NOMO-1 (cell line): ENCODE measurements at regions not wholly inside any gene's neighbourhood (a gene's known extent, or its start where the extent isn't known, plus 50 kb on each side); places are given as distances from the start of the nearest gene placed in this dataset.

Experiments used
- DNase-seq, 2 experiments: peaks; one replicate each; lab custom pipeline; 2025; ENCODE audit not compliant: unreplicated experiment in 2 of 2; lab: John Stamatoyannopoulos, UW

DNA sequence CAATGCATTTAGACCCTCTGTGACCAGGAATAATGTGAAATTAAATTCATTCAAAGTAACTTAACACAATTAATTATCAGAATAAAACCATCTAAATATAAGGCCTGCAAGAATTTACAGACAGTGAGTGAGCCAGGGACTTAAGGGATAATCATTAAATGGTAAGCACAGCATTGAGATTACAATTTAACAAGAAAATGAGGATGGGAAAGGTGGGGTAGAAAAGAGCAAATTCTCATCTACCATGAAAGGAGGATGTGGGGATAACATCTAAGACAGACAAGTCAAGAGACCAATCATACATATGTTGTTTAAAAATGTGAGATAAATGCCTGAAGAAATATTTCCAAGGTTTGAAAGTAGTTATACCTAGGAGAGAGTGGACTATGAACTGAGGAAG is 259.3 kb upstream of the NT5C1B start:
- no peak for DNase-seq

- no peak for DNase-seq
Measured at GRCh38 chr2:18845854-18846445, 256.6 kb upstream of the NT5C1B start.

- DNase-seq, result no peak
Measured at GRCh38 chr2:18842836-18843235, 253.5 kb upstream of the NT5C1B start.

DNA sequence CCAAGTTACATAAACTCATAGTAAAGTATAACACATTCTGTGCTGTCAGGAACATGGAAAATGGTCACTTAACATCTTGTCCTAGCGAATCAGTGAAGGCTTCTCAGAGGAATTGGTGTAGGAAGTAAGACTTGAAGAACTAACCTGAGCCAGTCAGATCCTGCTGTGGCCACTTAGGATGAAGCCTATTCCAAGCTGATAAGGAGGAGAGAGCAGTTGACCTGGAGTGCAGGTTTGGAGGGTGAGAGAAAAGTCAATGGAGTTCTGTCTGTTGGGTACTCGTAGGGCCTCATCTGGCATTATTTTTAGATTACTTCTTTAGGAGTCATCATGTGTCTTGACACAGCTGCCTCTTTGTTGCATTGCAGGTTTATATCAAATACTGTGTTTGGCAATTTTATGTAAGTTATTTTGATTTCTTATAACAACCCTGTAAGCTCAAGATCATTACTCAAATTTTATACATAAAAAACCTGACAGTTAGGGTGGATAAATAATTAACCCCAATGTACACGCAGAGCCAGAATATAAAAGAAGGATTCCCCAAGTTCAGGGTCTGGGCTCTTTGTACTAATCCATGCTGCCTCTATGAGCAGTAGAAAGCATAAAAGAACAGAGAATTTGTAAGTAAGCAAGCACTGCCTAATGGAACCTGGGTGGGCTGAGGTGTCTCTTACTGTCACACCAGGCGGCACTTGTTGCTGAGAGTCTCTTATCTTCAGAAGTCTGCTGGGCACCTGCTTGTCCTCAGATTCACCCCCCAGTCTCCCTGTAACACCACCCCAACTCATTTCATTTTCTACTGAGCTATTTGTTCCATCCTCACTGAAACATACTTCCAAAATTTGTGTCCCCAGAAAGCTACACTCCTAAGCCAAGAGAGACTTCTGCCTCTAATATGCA is 252.1 kb upstream of the NT5C1B start:
- DNase-seq, result no peak

DNA sequence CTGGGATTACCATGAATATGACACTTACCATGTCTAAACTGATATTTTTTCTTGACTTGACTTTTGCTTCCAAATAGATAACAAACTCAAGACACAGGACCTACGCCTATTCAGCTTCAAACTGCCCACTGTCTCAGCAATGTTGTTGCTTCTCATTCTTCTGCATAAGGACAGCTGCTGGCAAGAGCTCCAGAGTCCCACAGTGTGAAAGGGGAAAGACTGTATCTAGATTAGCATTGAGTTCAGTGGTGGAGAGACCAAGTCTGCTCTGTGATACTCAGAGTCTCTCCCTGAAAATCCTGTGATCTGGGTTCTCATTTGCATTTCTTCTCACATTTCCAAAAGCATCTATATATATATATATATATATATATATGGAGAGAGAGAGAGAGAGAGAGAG is 247.9 kb upstream of the NT5C1B start:
- DNase-seq, result no peak

DNA sequence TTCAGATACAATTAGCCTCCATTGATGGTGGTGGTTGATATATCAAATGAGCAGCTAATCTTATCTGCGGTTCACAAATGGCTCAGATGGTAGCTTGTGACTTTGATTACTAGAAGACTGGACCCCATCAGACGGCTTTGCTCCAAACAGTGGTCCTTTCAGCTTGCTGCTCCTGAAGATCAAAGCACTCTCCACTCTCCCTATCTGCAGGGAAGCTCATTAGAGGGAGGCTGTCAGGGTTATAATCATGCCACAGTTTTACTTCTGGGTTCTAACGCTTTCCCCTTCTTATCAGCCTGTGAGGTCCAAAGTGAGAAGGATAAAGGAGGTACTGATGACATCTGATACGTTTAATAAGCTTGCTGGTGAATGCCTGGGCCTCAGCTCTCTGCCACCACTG is 247.1 kb upstream of the NT5C1B start:
- DNase-seq, result no peak

DNA sequence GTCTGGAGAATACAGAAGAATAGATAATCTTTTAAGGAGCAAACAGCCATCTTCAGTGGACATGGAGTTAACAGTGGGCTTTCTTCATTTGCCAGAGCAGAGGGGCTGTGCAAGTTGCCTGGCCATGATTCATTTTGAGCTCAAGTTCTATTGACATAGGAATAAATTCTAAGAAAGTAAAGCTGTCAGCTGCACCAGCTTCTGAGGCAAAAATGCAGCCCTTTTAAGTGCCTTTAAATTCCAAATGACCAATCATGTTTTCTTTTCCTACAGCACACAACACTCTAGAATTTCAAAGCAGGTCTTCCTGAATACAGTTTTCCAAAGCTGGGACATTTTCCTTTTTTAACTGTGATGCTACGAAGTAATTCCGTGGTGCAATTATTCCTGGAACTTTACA is 246.4 kb upstream of the NT5C1B start:
- no peak for DNase-seq

- no peak for DNase-seq
Measured at GRCh38 chr2:18834341-18834740, 245.0 kb upstream of the NT5C1B start.

DNA sequence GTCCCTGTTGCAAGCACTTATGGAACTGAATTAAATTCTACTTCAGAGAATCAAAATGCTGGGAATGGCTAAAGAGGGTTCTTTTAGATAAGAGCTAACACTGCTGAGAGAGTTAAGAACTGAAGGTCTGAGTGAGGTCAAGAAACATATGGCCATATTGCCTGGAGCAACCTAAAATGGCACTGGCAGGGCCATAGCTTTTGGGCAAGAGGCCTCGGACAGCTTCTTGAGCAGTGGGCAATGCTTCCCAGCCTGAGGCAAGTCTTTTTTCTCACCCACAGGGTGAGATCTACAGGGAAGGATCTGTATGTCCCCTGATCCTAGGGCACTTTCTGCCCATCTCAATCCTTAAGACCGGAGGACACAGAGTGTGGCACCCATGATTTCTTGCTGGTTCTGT is 244.6 kb upstream of the NT5C1B start:
- DNase-seq, result no peak

DNA sequence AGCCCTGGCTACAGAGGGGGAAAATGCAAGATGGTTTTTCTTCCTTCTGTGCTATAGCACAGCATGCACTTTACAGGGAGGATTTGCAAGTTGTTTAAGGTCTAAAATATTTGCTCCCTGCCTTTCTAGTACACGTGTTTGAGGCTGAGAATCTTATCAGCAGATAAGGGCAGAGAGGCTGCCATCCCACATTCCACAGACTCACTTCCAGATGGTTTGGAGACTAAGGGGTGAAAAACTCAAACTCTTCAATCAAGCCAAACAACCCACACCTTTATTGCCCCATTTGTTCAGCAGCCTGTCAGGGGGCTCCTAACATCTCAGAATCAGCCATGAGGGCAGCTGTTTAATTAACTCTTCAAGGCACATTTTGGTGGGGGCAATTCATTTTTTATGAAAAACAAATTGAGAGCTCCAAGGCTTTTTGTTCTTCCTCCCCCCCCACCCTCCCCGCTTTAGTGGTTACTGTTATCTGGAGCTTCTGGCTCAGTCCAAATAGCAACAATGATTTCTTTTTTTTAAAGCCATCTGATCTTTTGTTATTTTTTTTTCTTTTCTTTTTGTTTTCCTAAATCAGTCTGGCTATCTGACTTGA is 242.6 kb upstream of the NT5C1B start:
- DNase-seq, result no peak

GRCh38 chr2:18830962-18831361 is 241.6 kb upstream of the NT5C1B start:
- DNase-seq, result no peak

DNA sequence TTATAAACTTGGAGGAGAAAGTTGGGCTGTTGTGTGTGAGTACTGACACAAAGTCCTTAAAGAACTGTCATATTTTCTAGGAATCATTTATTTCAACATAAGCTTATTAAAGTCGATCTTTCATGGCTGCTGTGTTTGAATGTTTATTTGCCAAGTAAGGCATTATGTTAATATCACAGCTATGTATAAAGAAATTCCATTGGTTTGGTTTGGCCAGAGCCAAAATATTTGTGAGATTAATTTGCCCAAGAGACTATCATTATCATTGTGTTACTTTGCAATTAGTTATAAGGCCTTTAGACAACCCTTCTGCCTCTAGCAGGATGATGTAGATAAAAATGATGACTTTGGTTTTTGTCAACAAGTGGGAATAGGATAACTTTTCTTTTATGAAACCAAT is 240.6 kb upstream of the NT5C1B start:
- no peak for DNase-seq

- DNase-seq, result no peak
Measured at GRCh38 chr2:18829251-18829902, 240.0 kb upstream of the NT5C1B start.

- DNase-seq, result no peak
Measured at GRCh38 chr2:18828296-18828695, 238.9 kb upstream of the NT5C1B start.

- no peak for DNase-seq
Measured at GRCh38 chr2:18825838-18826237, 236.5 kb upstream of the NT5C1B start.

DNA sequence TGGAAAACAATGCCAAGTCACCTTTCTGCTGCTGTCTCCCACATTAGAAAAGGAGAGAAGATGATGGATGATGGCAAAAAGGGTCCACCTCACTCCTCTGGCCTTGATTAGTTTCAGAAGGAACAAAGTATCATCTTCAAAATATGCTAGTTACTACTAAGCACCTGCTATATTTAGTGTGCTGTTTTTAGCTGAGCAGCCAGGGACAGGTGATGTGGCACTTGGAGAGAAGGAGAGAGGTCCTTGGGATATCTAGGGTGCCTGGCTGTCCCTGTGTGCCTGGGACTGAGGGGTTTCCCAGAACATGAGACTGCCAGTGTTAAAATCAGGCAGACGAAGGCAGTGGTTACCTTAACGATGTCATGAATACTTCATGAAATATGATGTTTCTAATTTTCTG is 235.5 kb upstream of the NT5C1B start:
- no peak for DNase-seq

- DNase-seq, result no peak
Measured at GRCh38 chr2:18824325-18824790, 235.0 kb upstream of the NT5C1B start.

GRCh38 chr2:18821431-18821830 is 232.1 kb upstream of the NT5C1B start:
- DNase-seq, result no peak

GRCh38 chr2:18820966-18821365 is 231.6 kb upstream of the NT5C1B start:
- DNase-seq, result no peak

GRCh38 chr2:18819566-18819965 is 230.2 kb upstream of the NT5C1B start:
- no peak for DNase-seq

- no peak for DNase-seq
Measured at GRCh38 chr2:18814387-18814786, 225.0 kb upstream of the NT5C1B start.
